ENCODE measurements at regions not wholly inside any gene's neighbourhood (a gene's known extent, or its start where the extent isn't known, plus 50 kb on each side); places are given as distances from the start of the nearest gene placed in this dataset.

GRCh38 chr18:43405097-43405496 lies 127.8 kb upstream of the SYT4 start:
- TF ChIP-seq CTCF (IDR thresholded peaks at IDR 0.05) (no peak), POLR2AphosphoS5 (IDR thresholded peaks at IDR 0.05) (no peak), POLR2A (IDR thresholded peaks at IDR 0.05) (no peak)

Measured in gastroesophageal sphincter (tissue), 3 donors.